BE2C (cell line): ENCODE measurements at regions not wholly inside any gene's neighbourhood (a gene's known extent, or its start where the extent isn't known, plus 50 kb on each side); places are given as distances from the start of the nearest gene placed in this dataset.

ENCODE experiments used
- DNase-seq: peaks from one replicate; pipeline ENCODE4 v3.0.0-alpha.2; 2020
- H3K27me3 ChIP-seq: fragments of 250-450 bp; sonication (Bioruptor Pico); 2 replicates; pipeline ENCODE4 v1.5.1; 2020; ENCODE audit warnings: mild to moderate bottlenecking
- H3K36me3 ChIP-seq: fragments of 250-450 bp; sonication (Bioruptor Pico); 2 replicates; pipeline ENCODE4 v1.5.1; 2020; ENCODE audit warnings: mild to moderate bottlenecking
- H3K4me1 ChIP-seq: fragments of 250-450 bp; sonication (Bioruptor Pico); 2 replicates; pipeline ENCODE4 v1.5.1; 2020
- H3K4me3 ChIP-seq: 2 replicates; pipeline ENCODE4 v1.5.1; 2011; ENCODE audit warnings: low read depth, low read length
- H3K9me3 ChIP-seq: fragments of 250-450 bp; sonication (Bioruptor Pico); 2 replicates; pipeline ENCODE4 v1.5.1; 2020
- TF ChIP-seq, protein P1 (sequence below): IDR thresholded peaks from 2 replicates; pipeline ENCODE4 v1.5.1; 2012; ENCODE audit warnings: mild to moderate bottlenecking, low read depth, low read length

DNA sequence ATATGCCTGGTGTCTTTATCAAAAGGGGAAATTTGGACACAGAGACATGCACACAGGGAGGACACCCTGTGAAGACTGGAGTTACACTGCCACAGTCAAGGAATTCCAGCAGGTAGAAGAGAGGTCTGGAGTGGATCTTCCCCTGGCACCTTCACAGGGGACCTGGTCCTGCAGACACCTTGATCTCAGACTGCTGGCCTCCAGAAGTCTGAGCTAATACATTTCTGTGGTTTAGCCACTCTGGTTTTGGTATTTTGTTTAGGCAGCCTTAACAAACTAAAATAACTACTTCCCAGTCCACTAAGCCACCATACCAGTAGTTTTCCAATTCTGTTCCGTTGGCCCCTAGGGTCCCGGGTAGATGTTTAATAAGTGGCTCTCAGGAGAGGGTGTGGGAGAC lies 164.7 kb downstream of the SETD4 start:
- Histone ChIP-seq H3K36me3 (no peaks in the 10 kb centered on the region), H3K9me3 (no peaks in the 10 kb centered on the region), H3K4me3 (no peak overlapping the region), H3K4me1 (no peaks in the 10 kb centered on the region), H3K27me3 (no peaks in the 10 kb centered on the region)
- no peak for DNase-seq
- TF ChIP-seq, protein P1, sequence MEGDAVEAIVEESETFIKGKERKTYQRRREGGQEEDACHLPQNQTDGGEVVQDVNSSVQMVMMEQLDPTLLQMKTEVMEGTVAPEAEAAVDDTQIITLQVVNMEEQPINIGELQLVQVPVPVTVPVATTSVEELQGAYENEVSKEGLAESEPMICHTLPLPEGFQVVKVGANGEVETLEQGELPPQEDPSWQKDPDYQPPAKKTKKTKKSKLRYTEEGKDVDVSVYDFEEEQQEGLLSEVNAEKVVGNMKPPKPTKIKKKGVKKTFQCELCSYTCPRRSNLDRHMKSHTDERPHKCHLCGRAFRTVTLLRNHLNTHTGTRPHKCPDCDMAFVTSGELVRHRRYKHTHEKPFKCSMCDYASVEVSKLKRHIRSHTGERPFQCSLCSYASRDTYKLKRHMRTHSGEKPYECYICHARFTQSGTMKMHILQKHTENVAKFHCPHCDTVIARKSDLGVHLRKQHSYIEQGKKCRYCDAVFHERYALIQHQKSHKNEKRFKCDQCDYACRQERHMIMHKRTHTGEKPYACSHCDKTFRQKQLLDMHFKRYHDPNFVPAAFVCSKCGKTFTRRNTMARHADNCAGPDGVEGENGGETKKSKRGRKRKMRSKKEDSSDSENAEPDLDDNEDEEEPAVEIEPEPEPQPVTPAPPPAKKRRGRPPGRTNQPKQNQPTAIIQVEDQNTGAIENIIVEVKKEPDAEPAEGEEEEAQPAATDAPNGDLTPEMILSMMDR: no peak

DNA sequence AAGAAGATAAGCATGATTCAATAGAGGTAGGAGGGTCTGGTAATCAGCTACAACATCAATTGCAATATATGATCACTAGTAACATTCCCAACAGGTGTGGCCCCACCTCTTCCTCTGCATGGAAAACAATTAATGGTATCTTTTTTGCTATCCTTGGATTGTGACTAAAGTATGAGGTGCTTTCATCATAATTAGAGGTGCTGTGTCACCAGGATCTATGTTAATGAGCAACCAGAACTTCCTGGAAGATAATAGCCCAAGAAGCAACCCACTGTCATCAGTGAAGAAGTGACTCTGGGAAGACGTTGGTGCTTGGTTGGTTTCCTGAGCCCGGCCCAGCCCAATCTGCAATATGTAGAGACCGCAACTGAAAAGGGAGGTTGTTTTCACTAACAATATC lies 167.2 kb downstream of the SETD4 start:
- Histone ChIP-seq H3K36me3 (no peaks in the 10 kb centered on the region), H3K4me3 (no peak overlapping the region), H3K27me3 (no peaks in the 10 kb centered on the region), H3K9me3 (no peaks in the 10 kb centered on the region), H3K4me1 (no peaks in the 10 kb centered on the region)
- TF ChIP-seq, protein P1: no peak
- no peak for DNase-seq

DNA sequence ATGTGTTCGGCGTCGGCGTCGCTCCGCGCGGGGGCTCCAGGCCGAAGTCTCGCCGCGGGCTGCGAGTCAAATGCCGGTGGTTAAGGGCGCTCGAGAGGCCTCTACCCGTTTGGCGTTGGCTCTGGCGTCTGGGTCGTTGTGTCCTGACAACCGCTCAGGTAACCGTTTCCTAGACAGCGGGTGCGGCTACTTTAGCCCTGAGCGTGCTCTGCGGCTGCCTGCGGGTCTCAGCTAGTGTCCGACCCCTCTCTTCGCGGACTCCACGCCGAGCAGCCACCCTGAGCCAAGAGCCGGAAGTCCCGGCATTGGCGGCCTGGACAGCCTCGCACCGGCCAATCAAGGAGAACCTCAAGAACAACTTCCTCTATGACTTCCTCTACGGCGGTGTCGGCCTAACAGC lies 173.4 kb downstream of the SETD4 start:
- no peaks in the 10 kb centered on the region for H3K36me3 ChIP-seq
- H3K4me1 ChIP-seq: no peaks in the 10 kb centered on the region
- no peaks in the 10 kb centered on the region for H3K9me3 ChIP-seq
- no peaks in the 10 kb centered on the region for H3K27me3 ChIP-seq
- no peak overlapping the region for H3K4me3 ChIP-seq
- TF ChIP-seq, protein P1: no peak
- peak; percentile 4 for DNase-seq

DNA sequence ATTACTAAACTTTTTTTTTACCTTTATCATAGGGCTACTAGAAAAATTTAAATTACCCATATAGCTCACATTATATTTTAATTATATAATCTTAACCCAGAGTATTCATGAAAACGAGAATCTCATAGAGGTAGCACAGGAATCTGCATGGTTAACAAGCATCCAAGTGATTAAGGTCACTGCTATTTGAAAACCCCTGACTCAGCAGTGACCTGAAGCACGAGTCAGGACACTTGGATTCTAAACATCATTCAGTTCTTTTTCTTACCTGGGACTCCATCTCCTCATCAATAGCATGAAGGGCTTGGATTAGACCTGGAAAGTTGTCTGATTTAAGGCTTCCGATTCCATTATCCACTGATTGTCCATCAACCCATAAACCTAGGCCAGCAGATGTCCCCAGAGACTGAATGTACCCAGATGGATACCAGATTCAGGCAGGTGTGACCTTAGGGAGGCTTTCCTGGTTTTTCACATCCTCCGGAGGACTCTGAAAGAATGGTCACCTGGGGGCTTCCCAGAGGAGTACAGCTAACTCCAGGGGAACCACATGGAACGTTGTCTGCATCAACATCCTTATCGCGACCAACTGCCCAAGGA lies 174.3 kb downstream of the SETD4 start:
- H3K36me3 ChIP-seq: no peaks in the 10 kb centered on the region
- H3K9me3 ChIP-seq: no peaks in the 10 kb centered on the region
- no peaks in the 10 kb centered on the region for H3K27me3 ChIP-seq
- H3K4me3 ChIP-seq: no peak overlapping the region
- no peak for DNase-seq
- TF ChIP-seq, protein P1: no peak
- H3K4me1 ChIP-seq: no peaks in the 10 kb centered on the region

DNA sequence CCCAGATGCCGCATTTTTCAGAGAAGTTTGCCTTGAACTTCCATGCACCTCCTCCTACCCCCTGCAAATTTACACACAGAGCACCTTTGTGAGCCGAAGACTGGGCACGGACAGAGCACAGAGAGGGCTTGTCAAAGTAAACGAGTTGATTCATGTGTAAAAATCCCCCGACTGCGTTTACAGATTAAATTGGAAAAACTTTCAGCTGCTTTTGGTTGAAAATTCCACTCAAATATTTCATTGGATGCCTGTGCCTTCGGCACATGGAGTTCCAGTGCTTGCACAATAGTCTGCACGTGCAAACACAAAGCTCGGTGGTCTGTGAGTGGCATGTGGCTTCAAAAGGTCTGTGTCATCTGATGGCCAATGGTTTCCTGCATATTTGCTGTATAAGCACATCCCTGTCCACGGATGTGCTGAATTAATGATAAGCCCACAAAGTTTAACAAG lies 177.5 kb downstream of the SETD4 start:
- no peak for DNase-seq
- TF ChIP-seq, protein P1: no peak
- H3K4me1 ChIP-seq: no peaks in the 10 kb centered on the region
- no peaks in the 10 kb centered on the region for H3K36me3 ChIP-seq
- H3K9me3 ChIP-seq: no peaks in the 10 kb centered on the region
- H3K27me3 ChIP-seq: no peaks in the 10 kb centered on the region
- H3K4me3 ChIP-seq: no peak overlapping the region

DNA sequence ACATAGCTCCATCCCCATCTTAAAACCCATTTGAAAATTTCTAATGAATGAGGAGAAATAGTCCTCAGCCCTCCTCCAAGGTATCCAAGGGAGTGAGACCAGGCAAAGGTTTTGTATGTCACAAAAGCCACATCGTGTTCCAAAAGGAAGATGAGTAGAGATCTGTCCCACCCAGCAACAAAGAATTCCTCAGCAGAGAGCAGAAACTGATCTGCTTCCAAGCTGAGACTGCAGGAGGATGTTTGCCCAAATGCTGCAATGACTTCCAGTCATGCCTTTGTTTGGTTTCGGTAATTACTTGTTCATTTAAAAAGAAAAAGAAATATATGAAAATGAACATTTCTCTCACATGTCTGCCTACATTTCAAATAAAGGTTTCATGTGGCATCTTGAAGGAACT lies 186.9 kb downstream of the SETD4 start:
- DNase-seq: no peak
- TF ChIP-seq, protein P1: no peak
- Histone ChIP-seq H3K36me3 (no peaks in the 10 kb centered on the region), H3K27me3 (no peaks in the 10 kb centered on the region), H3K4me1 (no peaks in the 10 kb centered on the region), H3K9me3 (no peaks in the 10 kb centered on the region), H3K4me3 (no peak overlapping the region)
